ENCODE measurements at regions not wholly inside any gene's neighbourhood (a gene's known extent, or its start where the extent isn't known, plus 50 kb on each side); places are given as distances from the start of the nearest gene placed in this dataset.
A peak's percentile ranks its signal among the peaks of the same experiment; 100 is the strongest.

DNA sequence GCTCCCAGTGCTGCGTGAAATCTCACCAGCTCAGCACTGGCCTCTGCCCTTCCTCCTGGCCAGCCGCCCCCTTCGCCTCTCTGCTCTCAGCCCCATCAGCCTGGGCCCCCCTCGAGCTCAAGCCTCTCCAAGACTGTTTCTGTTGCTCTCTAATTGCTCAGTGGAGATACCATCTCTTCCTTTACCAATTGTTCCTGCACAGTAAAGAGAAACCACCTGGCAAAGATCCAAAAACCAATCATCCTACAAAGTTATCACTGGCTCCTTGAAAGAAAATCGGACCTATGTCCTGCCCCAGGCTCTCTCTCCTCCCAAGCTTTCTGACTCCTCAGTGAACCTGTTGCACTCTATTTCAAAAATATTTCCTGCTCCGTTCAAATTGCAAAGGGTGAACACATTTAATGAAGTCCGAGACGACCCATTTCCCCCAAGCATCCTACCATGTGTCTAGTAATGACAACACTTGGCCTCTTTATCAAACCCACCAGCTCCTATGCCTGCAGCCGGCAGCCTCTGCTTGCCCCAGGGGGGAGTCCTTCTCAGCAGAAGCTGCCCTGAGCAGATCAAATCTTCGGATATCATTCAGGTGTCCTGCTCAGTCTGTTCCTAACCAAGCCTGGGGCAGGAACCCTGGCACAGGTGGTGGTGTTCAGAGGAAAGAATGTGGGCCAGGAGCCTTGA lies 53.7 kb upstream of the FAM174B start:
- no peak for ATAC-seq
- H3K27ac Mint-ChIP-seq, result no peak overlapping the region
- WGBS (ENCODE audit: insufficient coverage), result 33% methylated on average over 10 of the region's 10 CpGs

DNA sequence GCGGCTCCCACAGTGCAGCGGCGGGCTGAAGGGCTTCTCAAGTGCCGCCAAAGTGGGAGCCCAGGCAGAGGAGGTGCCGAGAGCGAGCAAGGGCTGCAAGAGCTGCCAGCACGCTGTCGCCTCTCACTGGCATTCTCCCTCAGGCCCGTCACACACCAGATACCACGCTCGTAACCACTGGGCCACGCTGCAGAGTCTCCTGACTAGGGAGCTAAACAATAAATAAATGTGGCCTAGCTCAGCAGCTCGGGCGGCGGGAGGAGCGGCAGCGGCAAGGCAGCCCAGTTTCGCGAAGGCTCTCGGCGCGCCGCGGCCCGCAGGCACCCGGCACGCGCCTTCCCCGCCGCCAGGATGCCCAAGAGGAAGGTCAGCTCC lies 55.9 kb upstream of the FAM174B start:
- no peaks in the 10 kb centered on the region for H3K36me3 ChIP-seq (ENCODE audit: control insufficient read depth, insufficient read depth, low read length)
- H3K36me3 Mint-ChIP-seq, result no peaks in the 10 kb centered on the region
- intact Hi-C loops (cut with micrococcal nuclease), result no loop called here
- no peak overlapping the region for H3K27ac Mint-ChIP-seq
- TF ChIP-seq, protein P1, sequence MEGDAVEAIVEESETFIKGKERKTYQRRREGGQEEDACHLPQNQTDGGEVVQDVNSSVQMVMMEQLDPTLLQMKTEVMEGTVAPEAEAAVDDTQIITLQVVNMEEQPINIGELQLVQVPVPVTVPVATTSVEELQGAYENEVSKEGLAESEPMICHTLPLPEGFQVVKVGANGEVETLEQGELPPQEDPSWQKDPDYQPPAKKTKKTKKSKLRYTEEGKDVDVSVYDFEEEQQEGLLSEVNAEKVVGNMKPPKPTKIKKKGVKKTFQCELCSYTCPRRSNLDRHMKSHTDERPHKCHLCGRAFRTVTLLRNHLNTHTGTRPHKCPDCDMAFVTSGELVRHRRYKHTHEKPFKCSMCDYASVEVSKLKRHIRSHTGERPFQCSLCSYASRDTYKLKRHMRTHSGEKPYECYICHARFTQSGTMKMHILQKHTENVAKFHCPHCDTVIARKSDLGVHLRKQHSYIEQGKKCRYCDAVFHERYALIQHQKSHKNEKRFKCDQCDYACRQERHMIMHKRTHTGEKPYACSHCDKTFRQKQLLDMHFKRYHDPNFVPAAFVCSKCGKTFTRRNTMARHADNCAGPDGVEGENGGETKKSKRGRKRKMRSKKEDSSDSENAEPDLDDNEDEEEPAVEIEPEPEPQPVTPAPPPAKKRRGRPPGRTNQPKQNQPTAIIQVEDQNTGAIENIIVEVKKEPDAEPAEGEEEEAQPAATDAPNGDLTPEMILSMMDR (IDR thresholded peaks at IDR 0.05), result no peak
- peaks cover 8% of the 10 kb centered on the region for H3K4me1 ChIP-seq (ENCODE audit: control insufficient read depth, insufficient read depth, low read length)
- no peak for DNase-seq
- WGBS (ENCODE audit: insufficient coverage), result 95% methylated on average over 30 of the region's 30 CpGs
- H3K4me1 Mint-ChIP-seq, result peaks cover 7 to 16% of the 10 kb centered on the region in 2 donors
- peaks cover 12 to 24% of the 10 kb centered on the region in 2 donors for H3K27me3 Mint-ChIP-seq (ENCODE audit: low read depth in 2 of 2)
- no peak for ATAC-seq
- H3K4me3 Mint-ChIP-seq, result no peak overlapping the region
- H3K27ac ChIP-seq (ENCODE audit: low read length), result no peak overlapping the region
- no peak overlapping the region for H3K4me3 ChIP-seq (ENCODE audit: low read length)
- H3K9me3 Mint-ChIP-seq, result no peaks in the 10 kb centered on the region
- peaks cover 8% of the 10 kb centered on the region for H3K27me3 ChIP-seq (ENCODE audit: control insufficient read depth, insufficient read depth, low read length)
- H3K9me3 ChIP-seq (ENCODE audit: control insufficient read depth, insufficient read depth, low read length), result no peaks in the 10 kb centered on the region

More for the DNA sequence above, 53.7 kb upstream of the FAM174B start:
- intact Hi-C loops (cut with micrococcal nuclease), result no loop called here
- peaks cover 4% of the 10 kb centered on the region for H3K4me1 ChIP-seq (ENCODE audit: control insufficient read depth, insufficient read depth, low read length)
- Mint-ChIP-seq H3K4me3 (no peak overlapping the region), H3K36me3 (no peaks in the 10 kb centered on the region), H3K27me3 (ENCODE audit: low read depth in 2 of 2) (peaks cover 14 to 22% of the 10 kb centered on the region in 2 donors), H3K4me1 (peaks cover 0 to 9% of the 10 kb centered on the region in 2 donors), H3K9me3 (no peaks in the 10 kb centered on the region)
- DNase-seq, result no peak
- H3K27me3 ChIP-seq (ENCODE audit: control insufficient read depth, insufficient read depth, low read length), result no peaks in the 10 kb centered on the region
- H3K27ac ChIP-seq (ENCODE audit: low read length), result no peak overlapping the region
- no peak overlapping the region for H3K4me3 ChIP-seq (ENCODE audit: low read length)
- H3K36me3 ChIP-seq (ENCODE audit: control insufficient read depth, insufficient read depth, low read length), result no peaks in the 10 kb centered on the region
- H3K9me3 ChIP-seq (ENCODE audit: control insufficient read depth, insufficient read depth, low read length), result no peaks in the 10 kb centered on the region
- TF ChIP-seq, protein P1 (IDR thresholded peaks at IDR 0.05), result no peak

DNA sequence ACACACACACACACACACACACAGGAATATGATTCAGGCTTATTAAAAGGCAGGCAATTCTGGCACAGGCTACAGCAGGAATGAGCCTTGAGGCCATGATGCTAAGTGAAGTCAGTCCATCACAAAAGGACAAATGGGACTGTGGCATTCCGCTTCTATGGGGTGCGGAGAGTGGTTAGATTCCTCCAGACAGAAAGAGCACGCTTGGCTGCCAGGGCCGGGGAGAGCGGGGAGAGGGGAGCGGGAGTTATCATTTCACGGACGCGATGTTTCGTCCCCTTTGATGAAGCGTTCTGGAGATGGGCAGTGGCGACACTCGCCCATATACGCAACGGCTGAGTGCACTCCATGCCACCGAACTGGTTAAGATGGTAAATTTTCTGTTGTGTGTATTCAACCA lies 58.5 kb upstream of the FAM174B start:
- H3K9me3 Mint-ChIP-seq, result no peaks in the 10 kb centered on the region
- peak in 1 of 2 donors; percentile 15 for DNase-seq
- peaks cover 7 to 16% of the 10 kb centered on the region in 2 donors for H3K4me1 Mint-ChIP-seq
- Histone ChIP-seq H3K36me3 (ENCODE audit: control insufficient read depth, insufficient read depth, low read length) (no peaks in the 10 kb centered on the region), H3K27ac (ENCODE audit: low read length) (no peak overlapping the region), H3K27me3 (ENCODE audit: control insufficient read depth, insufficient read depth, low read length) (peaks cover 10% of the 10 kb centered on the region), H3K4me3 (ENCODE audit: low read length) (peak overlapping the region; percentile 7), H3K9me3 (ENCODE audit: control insufficient read depth, insufficient read depth, low read length) (no peaks in the 10 kb centered on the region), H3K4me1 (ENCODE audit: control insufficient read depth, insufficient read depth, low read length) (peaks cover 8% of the 10 kb centered on the region)
- peak overlapping the region; percentile 83 for H3K4me3 Mint-ChIP-seq
- no peaks in the 10 kb centered on the region for H3K36me3 Mint-ChIP-seq
- peaks cover 12 to 15% of the 10 kb centered on the region in 2 donors for H3K27me3 Mint-ChIP-seq (ENCODE audit: low read depth in 2 of 2)
- intact Hi-C loops (cut with micrococcal nuclease), result loop anchor here (1.0 kb wide), 2 partner anchors 193 to 617 kb away; no protein-coding TSS in a partner anchor
- TF ChIP-seq, protein P1 (IDR thresholded peaks at IDR 0.05), result no peak
- ATAC-seq, result peak in 1 of 3 donors; percentile 27
- no peak overlapping the region for H3K27ac Mint-ChIP-seq
- 5% methylated on average over 16 of the region's 16 CpGs for WGBS (ENCODE audit: insufficient coverage)
